OCI-LY7 (cell line): ENCODE measurements at regions not wholly inside any gene's neighbourhood (a gene's known extent, or its start where the extent isn't known, plus 50 kb on each side); places are given as distances from the start of the nearest gene placed in this dataset.

Experiments used
- BruUV-seq: library from RNA; stranded (reverse); fragments of 400-500 nt; replicated peaks from 2 replicates; lab custom pipeline; 2021; lab: Mats Ljungman, UMichigan
- CTCF ChIA-PET: fragments of 300-600 bp; sonication (Branson Sonifier 250); formaldehyde crosslinking; loops from one replicate; lab custom pipeline; 2022; ENCODE audit warnings: antibody characterized with exemption; ENCODE audit not compliant: unreplicated experiment; lab: Charles Lee
- POLR2A ChIA-PET: fragments of 300-600 bp; sonication (Branson Sonifier 250); formaldehyde crosslinking; loops from one replicate; lab custom pipeline; 2022; ENCODE audit warnings: antibody characterized with exemption; lab: Charles Lee
- DNase-seq: peaks from one replicate; pipeline ENCODE4 v3.0.0-alpha.2; 2015; ENCODE audit warnings: low spot score
- H2AFZ ChIP-seq: fragments of 200-600 bp; sonication (generic), shearing (Covaris generic); 2 replicates; pipeline ENCODE4 v1.6.1; 2014; ENCODE audit warnings: mild to moderate bottlenecking, antibody characterized with exemption, low read length, moderate library complexity
- H3K27ac ChIP-seq: fragments of 200-600 bp; sonication (generic); 2 replicates; pipeline ENCODE4 v1.5.1; 2014; ENCODE audit warnings: mixed run types, low read depth, mild to moderate bottlenecking, moderate library complexity, low read length, inconsistent platforms; ENCODE audit not compliant: poor library complexity, severe bottlenecking
- H3K36me3 ChIP-seq: fragments of 200-600 bp; sonication (generic); 2 replicates; pipeline ENCODE4 v1.6.1; 2014; ENCODE audit warnings: mild to moderate bottlenecking, antibody characterized with exemption, low read length, moderate library complexity, mixed read lengths; ENCODE audit not compliant: insufficient read depth
- H3K4me1 ChIP-seq: fragments of 200-600 bp; sonication (generic); 2 replicates; pipeline ENCODE4 v1.5.1; 2014; ENCODE audit warnings: mild to moderate bottlenecking, low read length; ENCODE audit not compliant: insufficient read depth, poor library complexity, severe bottlenecking
- H3K4me2 ChIP-seq: fragments of 200-600 bp; sonication (generic); 2 replicates; pipeline ENCODE4 v1.6.1; 2014; ENCODE audit warnings: mild to moderate bottlenecking, low read length
- H3K4me3 ChIP-seq: fragments of 200-600 bp; sonication (generic); 2 replicates; pipeline ENCODE4 v1.5.1; 2014; ENCODE audit warnings: mild to moderate bottlenecking, low read depth, low read length; ENCODE audit not compliant: poor library complexity, severe bottlenecking
- H3K79me2 ChIP-seq: fragments of 200-600 bp; sonication (generic); 2 replicates; pipeline ENCODE4 v1.6.1; 2016; ENCODE audit warnings: low read depth, mild to moderate bottlenecking, low read length, moderate library complexity, mixed read lengths; ENCODE audit not compliant: insufficient read depth
- H3K9me2 ChIP-seq: fragments of 200-600 bp; sonication (generic); 2 replicates; pipeline ENCODE4 v1.6.1; 2016; ENCODE audit warnings: mild to moderate bottlenecking, low read length, mixed read lengths; ENCODE audit not compliant: insufficient read depth
- H3K9me3 ChIP-seq: fragments of 200-600 bp; sonication (generic); 2 replicates; pipeline ENCODE4 v1.6.1; 2014; ENCODE audit warnings: mild to moderate bottlenecking, mixed run types, low read length, mixed read lengths
- H4K20me1 ChIP-seq: fragments of 200-600 bp; sonication (generic); 2 replicates; pipeline ENCODE4 v1.6.1; 2014; ENCODE audit warnings: mild to moderate bottlenecking, antibody characterized with exemption, low read length, moderate library complexity, mixed read lengths; ENCODE audit not compliant: insufficient read depth
- EZH2phosphoT487 ChIP-seq: fragments of 200-600 bp; sonication (generic); IDR thresholded peaks from 2 replicates; pipeline ENCODE4 v1.6.1; 2018; ENCODE audit warnings: low read depth, borderline replicate concordance, mild to moderate bottlenecking, mixed run types, antibody characterized with exemption, low read length, moderate library complexity, mixed read lengths
- intact Hi-C: fragments of 100-400 bp; cut with micrococcal nuclease; formaldehyde crosslinking; loops from one replicate; pipeline ENCODE4 v1.10.0; 2022; ENCODE audit not compliant: unreplicated experiment
- TF ChIP-seq, protein P1 (sequence below): fragments of 200-600 bp; sonication (generic); conservative IDR thresholded peaks from 2 replicates; pipeline ENCODE4 v1.5.1; 2014; ENCODE audit warnings: mild to moderate bottlenecking, antibody characterized with exemption, low read length, moderate library complexity, mixed read lengths

DNA sequence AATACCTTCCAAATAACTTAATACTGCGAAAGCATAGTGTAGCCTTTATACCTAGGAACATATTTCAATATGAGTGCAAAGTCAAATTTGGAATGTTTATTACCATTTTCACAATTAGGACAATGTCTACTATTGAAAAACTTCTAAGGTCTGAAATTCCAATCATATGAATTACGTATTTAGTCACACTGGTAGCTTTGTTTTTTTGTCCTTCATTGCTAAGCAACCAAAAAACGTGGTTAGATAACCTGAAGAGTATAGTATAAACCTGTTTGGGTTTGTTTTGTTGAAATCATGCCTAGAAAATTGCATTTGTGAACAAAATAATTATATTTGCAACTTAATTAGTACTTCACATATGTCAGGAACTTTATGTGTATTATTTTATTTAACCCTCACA, 134.2 kb downstream of the FBXO4 start:
- no peak overlapping the region for H3K4me3 ChIP-seq
- H3K4me1 ChIP-seq: no peaks in the 10 kb centered on the region
- CTCF ChIA-PET: no interaction called here
- no TSS peak for BruUV-seq
- no peak overlapping the region for H3K4me2 ChIP-seq
- no peaks in the 10 kb centered on the region for H3K79me2 ChIP-seq
- no peaks in the 10 kb centered on the region for H3K36me3 ChIP-seq
- H4K20me1 ChIP-seq: no peaks in the 10 kb centered on the region
- TF ChIP-seq, protein P1, sequence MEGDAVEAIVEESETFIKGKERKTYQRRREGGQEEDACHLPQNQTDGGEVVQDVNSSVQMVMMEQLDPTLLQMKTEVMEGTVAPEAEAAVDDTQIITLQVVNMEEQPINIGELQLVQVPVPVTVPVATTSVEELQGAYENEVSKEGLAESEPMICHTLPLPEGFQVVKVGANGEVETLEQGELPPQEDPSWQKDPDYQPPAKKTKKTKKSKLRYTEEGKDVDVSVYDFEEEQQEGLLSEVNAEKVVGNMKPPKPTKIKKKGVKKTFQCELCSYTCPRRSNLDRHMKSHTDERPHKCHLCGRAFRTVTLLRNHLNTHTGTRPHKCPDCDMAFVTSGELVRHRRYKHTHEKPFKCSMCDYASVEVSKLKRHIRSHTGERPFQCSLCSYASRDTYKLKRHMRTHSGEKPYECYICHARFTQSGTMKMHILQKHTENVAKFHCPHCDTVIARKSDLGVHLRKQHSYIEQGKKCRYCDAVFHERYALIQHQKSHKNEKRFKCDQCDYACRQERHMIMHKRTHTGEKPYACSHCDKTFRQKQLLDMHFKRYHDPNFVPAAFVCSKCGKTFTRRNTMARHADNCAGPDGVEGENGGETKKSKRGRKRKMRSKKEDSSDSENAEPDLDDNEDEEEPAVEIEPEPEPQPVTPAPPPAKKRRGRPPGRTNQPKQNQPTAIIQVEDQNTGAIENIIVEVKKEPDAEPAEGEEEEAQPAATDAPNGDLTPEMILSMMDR: no peak
- no peak for TF ChIP-seq EZH2phosphoT487
- POLR2A ChIA-PET: interaction anchor here (0.6 kb wide), 1 partner anchor 889 kb away, joined by 4 read pairs; no protein-coding TSS in a partner anchor
- DNase-seq: no peak
- no peaks in the 10 kb centered on the region for H3K9me3 ChIP-seq
- H2AFZ ChIP-seq: no peak overlapping the region
- no peaks in the 10 kb centered on the region for H3K9me2 ChIP-seq
- intact Hi-C loops: no loop called here
- H3K27ac ChIP-seq: no peak overlapping the region

DNA sequence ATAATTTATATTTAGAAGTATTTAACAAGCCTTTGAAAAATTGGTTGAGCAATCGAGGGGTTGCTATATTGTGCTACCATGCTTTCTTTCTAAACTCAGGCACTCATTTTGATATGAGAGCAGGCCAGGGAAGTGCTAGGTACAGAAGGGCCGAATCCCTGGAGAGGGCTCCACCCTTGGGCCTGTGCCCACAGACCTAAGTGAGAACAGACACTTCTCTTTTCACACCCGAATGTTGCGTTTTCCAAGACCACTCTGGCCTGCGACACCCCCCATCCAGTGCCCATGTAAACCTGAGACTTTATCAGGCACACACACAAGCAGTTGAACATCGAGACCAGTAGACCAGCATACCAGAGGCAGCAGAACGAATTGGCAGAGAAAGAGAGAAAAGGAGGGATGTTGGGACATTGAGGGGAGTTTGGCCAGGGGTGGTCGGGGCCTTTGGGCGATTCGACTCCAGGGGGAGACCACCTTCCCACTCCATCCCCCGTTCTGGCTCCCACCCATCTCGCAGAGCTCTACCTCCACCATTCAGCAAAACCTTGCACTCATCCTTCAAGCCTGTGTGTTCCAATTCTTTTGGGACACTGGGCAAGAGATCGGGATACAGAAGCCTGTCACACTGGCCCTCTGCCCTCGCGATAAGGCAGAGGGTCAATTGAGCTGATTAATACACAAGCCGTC, 134.8 kb downstream of the FBXO4 start:
- Histone ChIP-seq H2AFZ (no peak overlapping the region), H3K27ac (no peak overlapping the region), H3K4me1 (no peaks in the 10 kb centered on the region), H3K79me2 (no peaks in the 10 kb centered on the region), H4K20me1 (no peaks in the 10 kb centered on the region), H3K9me3 (no peaks in the 10 kb centered on the region), H3K4me3 (no peak overlapping the region), H3K36me3 (no peaks in the 10 kb centered on the region), H3K4me2 (no peak overlapping the region), H3K9me2 (no peaks in the 10 kb centered on the region)
- intact Hi-C loops: no loop called here
- CTCF ChIA-PET: no interaction called here
- no peak for DNase-seq
- TF ChIP-seq, protein P1: no peak
- TF ChIP-seq EZH2phosphoT487: no peak
- POLR2A ChIA-PET: no interaction called here
- no TSS peak for BruUV-seq

DNA sequence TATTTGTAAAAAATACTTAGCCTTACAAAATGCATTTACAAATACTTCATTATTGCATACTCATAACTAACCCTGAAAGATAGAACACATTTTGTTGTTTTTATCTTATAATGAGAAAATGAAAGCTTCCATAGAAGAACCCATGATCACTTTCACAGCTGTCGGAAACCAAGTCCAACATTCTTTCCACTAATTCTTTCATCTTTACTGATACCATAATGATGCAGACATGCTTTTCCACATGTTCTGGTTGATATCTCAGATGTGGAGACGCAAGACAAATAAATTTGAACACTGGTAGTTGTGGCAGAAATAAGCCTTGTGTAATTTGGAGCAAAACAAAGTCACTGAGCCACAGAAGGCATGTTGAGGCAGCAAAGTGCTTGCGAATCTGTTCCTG, 136.0 kb downstream of the FBXO4 start:
- no peak overlapping the region for H2AFZ ChIP-seq
- intact Hi-C loops: no loop called here
- POLR2A ChIA-PET: interaction anchor here (0.6 kb wide), 1 partner anchor 114 kb away, joined by 3 read pairs; no protein-coding TSS in a partner anchor

More for the DNA sequence above, 136.0 kb downstream of the FBXO4 start:
- TF ChIP-seq, protein P1: no peak
- no peak for TF ChIP-seq EZH2phosphoT487
- H3K4me2 ChIP-seq: no peak overlapping the region
- DNase-seq: no peak
- H3K9me2 ChIP-seq: no peaks in the 10 kb centered on the region
- CTCF ChIA-PET: no interaction called here
- H4K20me1 ChIP-seq: no peaks in the 10 kb centered on the region
- H3K9me3 ChIP-seq: no peaks in the 10 kb centered on the region
- BruUV-seq: no TSS peak
- H3K4me3 ChIP-seq: no peak overlapping the region
- H3K4me1 ChIP-seq: no peaks in the 10 kb centered on the region
- H3K36me3 ChIP-seq: no peaks in the 10 kb centered on the region
- H3K79me2 ChIP-seq: no peaks in the 10 kb centered on the region
- no peak overlapping the region for H3K27ac ChIP-seq
